Keratinocyte (primary cell): ENCODE measurements at regions not wholly inside any gene's neighbourhood (a gene's known extent, or its start where the extent isn't known, plus 50 kb on each side); places are given as distances from the start of the nearest gene placed in this dataset.

ENCODE experiments used
- EZH2 ChIP-seq: IDR thresholded peaks from one replicate; pipeline ENCODE4 v1.6.1; 2012; ENCODE audit warnings: inconsistent platforms, mild to moderate bottlenecking, low read length, moderate library complexity
- TF ChIP-seq, protein P1 (sequence below), 3 experiments: IDR thresholded peaks in 1 of 3; conservative IDR thresholded peaks in 1 of 3; optimal IDR thresholded peaks in 1 of 3; 2 replicates in 2 of 3; 3 replicates in 1 of 3; pipeline versions ENCODE3 to v1.5.1; 2011; ENCODE audit warnings: low read length in 3 of 3, mild to moderate bottlenecking in 3 of 3, moderate library complexity in 2 of 3, control low read depth in 1 of 3, inconsistent platforms in 1 of 3; ENCODE audit not compliant: insufficient read depth in 2 of 3; ENCODE audit errors: extremely low read depth in 1 of 3

DNA sequence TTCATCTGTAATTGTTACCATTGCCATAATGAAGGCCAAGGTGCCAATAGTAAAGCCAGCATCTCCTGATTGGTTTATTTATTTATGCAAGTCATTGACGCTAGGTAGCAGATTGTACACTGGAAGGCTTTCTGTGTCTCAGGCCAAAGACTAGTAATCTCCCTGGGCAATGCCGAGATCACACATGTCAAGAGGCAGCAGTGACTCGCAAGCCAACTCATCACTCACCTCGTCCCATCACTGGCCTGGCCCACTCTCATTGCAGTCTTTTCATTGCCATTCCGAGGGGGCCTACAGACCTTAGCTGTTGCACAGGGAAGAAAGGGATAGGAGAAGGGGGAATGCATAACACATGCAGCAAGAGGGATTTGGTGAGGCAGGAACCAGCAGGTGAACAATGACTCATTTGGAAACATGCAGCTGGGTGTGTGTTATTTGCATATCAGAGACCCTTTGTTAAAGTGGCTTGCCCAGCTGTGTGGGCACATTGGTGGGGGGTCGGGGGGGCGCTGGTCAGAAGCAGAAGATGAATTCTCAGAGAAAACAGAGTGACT, 448.7 kb upstream of the HNRNPA3 start:
- TF ChIP-seq, protein P1, sequence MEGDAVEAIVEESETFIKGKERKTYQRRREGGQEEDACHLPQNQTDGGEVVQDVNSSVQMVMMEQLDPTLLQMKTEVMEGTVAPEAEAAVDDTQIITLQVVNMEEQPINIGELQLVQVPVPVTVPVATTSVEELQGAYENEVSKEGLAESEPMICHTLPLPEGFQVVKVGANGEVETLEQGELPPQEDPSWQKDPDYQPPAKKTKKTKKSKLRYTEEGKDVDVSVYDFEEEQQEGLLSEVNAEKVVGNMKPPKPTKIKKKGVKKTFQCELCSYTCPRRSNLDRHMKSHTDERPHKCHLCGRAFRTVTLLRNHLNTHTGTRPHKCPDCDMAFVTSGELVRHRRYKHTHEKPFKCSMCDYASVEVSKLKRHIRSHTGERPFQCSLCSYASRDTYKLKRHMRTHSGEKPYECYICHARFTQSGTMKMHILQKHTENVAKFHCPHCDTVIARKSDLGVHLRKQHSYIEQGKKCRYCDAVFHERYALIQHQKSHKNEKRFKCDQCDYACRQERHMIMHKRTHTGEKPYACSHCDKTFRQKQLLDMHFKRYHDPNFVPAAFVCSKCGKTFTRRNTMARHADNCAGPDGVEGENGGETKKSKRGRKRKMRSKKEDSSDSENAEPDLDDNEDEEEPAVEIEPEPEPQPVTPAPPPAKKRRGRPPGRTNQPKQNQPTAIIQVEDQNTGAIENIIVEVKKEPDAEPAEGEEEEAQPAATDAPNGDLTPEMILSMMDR (optimal IDR thresholded peaks at IDR 0.05 in 1 of 3, IDR thresholded peaks at IDR 0.05 in 1 of 3, conservative IDR thresholded peaks at IDR 0.05 in 1 of 3; ENCODE audit: extremely low read depth in 1 of 3, insufficient read depth in 2 of 3, low read length in 3 of 3), result no peak
- TF ChIP-seq EZH2, result no peak
